H9 (cell line): ENCODE measurements at regions not wholly inside any gene's neighbourhood (a gene's known extent, or its start where the extent isn't known, plus 50 kb on each side); places are given as distances from the start of the nearest gene placed in this dataset.

Source experiments
- DNase-seq: peaks from one replicate; pipeline ENCODE4 v3.0.0-alpha.2; 2017
- H2AFZ ChIP-seq: one replicate; pipeline ENCODE4 v1.6.1; 2013; ENCODE audit warnings: mild to moderate bottlenecking, low read length, control low read depth, moderate library complexity
- H2AK5ac ChIP-seq: 2 replicates; pipeline ENCODE4 v1.6.1; 2013; ENCODE audit warnings: low read length, control low read depth, mixed read lengths; ENCODE audit not compliant: insufficient read length
- H2BK120ac ChIP-seq: one replicate; pipeline ENCODE4 v1.6.1; 2013; ENCODE audit warnings: low read depth, mild to moderate bottlenecking, low read length, control low read depth, inconsistent platforms; ENCODE audit not compliant: poor library complexity, severe bottlenecking
- H2BK12ac ChIP-seq: 2 replicates; pipeline ENCODE4 v1.6.1; 2013; ENCODE audit warnings: low read length, control low read depth, mixed read lengths, low read depth; ENCODE audit not compliant: insufficient read length
- H2BK15ac ChIP-seq: 2 replicates; pipeline ENCODE4 v1.6.1; 2013; ENCODE audit warnings: low read depth, low read length, control low read depth
- H2BK20ac ChIP-seq: one replicate; pipeline ENCODE4 v1.6.1; 2013; ENCODE audit warnings: low read depth, mild to moderate bottlenecking, low read length, control low read depth, inconsistent platforms; ENCODE audit not compliant: poor library complexity, severe bottlenecking
- H2BK5ac ChIP-seq: 2 replicates; pipeline ENCODE4 v1.6.1; 2013; ENCODE audit warnings: low read length, control low read depth, mixed read lengths; ENCODE audit not compliant: insufficient read length
- H3K14ac ChIP-seq: 2 replicates; pipeline ENCODE4 v1.6.1; 2013; ENCODE audit warnings: low read length, control low read depth; ENCODE audit not compliant: insufficient read depth
- H3K18ac ChIP-seq: 2 replicates; pipeline ENCODE4 v1.6.1; 2013; ENCODE audit warnings: low read depth, mild to moderate bottlenecking, mixed read lengths, low read length, control low read depth; ENCODE audit not compliant: insufficient read length
- H3K23ac ChIP-seq: 2 replicates; pipeline ENCODE4 v1.6.1; 2013; ENCODE audit warnings: low read length, control low read depth, mixed read lengths, low read depth; ENCODE audit not compliant: insufficient read length
- H3K23me2 ChIP-seq: 2 replicates; pipeline ENCODE4 v1.6.1; 2013; ENCODE audit warnings: low read depth, mild to moderate bottlenecking, mixed read lengths, low read length, control low read depth; ENCODE audit not compliant: insufficient read length, poor library complexity, severe bottlenecking
- H3K27ac ChIP-seq: 2 replicates; pipeline ENCODE4 v1.5.1; 2013; ENCODE audit warnings: low read length, control low read depth, mixed read lengths, low read depth; ENCODE audit not compliant: insufficient read length
- H3K27me3 ChIP-seq: 2 replicates; pipeline ENCODE4 v1.6.1; 2013; ENCODE audit warnings: low read length, control low read depth, inconsistent platforms; ENCODE audit not compliant: insufficient read depth
- H3K4ac ChIP-seq: 2 replicates; pipeline ENCODE4 v1.6.1; 2013; ENCODE audit warnings: low read depth, mild to moderate bottlenecking, control low read depth, inconsistent platforms, low read length, moderate library complexity
- H3K4me1 ChIP-seq: 2 replicates; pipeline ENCODE4 v1.6.1; 2013; ENCODE audit warnings: low read length, control low read depth, inconsistent platforms; ENCODE audit not compliant: insufficient read depth
- H3K4me2 ChIP-seq: 2 replicates; pipeline ENCODE4 v1.6.1; 2013; ENCODE audit warnings: low read length, control low read depth, mixed read lengths; ENCODE audit not compliant: insufficient read length, insufficient read depth
- H3K56ac ChIP-seq: 2 replicates; pipeline ENCODE4 v1.6.1; 2013; ENCODE audit warnings: low read depth, mild to moderate bottlenecking, mixed read lengths, low read length, control low read depth; ENCODE audit not compliant: insufficient read length
- H3K79me1 ChIP-seq: 2 replicates; pipeline ENCODE4 v1.6.1; 2013; ENCODE audit warnings: low read depth, mild to moderate bottlenecking, moderate library complexity, low read length, control low read depth, inconsistent platforms; ENCODE audit not compliant: insufficient read depth, poor library complexity, severe bottlenecking
- H3K79me2 ChIP-seq: 2 replicates; pipeline ENCODE4 v1.6.1; 2013; ENCODE audit warnings: low read length, control low read depth, inconsistent platforms; ENCODE audit not compliant: insufficient read depth
- H3K9ac ChIP-seq: 2 replicates; pipeline ENCODE4 v1.6.1; 2013; ENCODE audit warnings: low read length, control low read depth, mixed read lengths; ENCODE audit not compliant: insufficient read length; ENCODE audit errors: extremely low read depth
- H3K9me3 ChIP-seq: one replicate; pipeline ENCODE4 v1.6.1; 2013; ENCODE audit warnings: low read depth, low read length, inconsistent platforms; ENCODE audit not compliant: control insufficient read depth
- H3T11ph ChIP-seq: one replicate; pipeline ENCODE4 v1.6.1; 2013; ENCODE audit warnings: mild to moderate bottlenecking, low read length, control low read depth, inconsistent platforms
- H4K20me1 ChIP-seq: one replicate; pipeline ENCODE4 v1.6.1; 2013; ENCODE audit not compliant: control insufficient read depth, insufficient read length, insufficient read depth
- H4K5ac ChIP-seq: 2 replicates; pipeline ENCODE4 v1.6.1; 2013; ENCODE audit warnings: low read depth, mild to moderate bottlenecking, mixed read lengths, low read length, control low read depth; ENCODE audit not compliant: insufficient read length
- H4K8ac ChIP-seq: replicated peaks from 2 replicates; pipeline ENCODE4 v1.6.1; 2013; ENCODE audit warnings: low read length, control low read depth, mixed read lengths, low read depth; ENCODE audit not compliant: insufficient read length
- H4K91ac ChIP-seq: 2 replicates; pipeline ENCODE4 v1.6.1; 2013; ENCODE audit warnings: low read depth, mild to moderate bottlenecking, moderate library complexity, mixed read lengths, low read length, control low read depth; ENCODE audit not compliant: insufficient read length
- H3K27ac Mint-ChIP-seq, 3 experiments: 2 replicates in 2 of 3; 3 replicates in 1 of 3; pipeline ENCODE4 v1.8.0; 2020 to 2021; ENCODE audit warnings: mixed read lengths in 3 of 3, mild to moderate bottlenecking in 1 of 3, moderate library complexity in 1 of 3
- H3K27me3 Mint-ChIP-seq: 2 replicates; pipeline ENCODE4 v1.8.0; 2021; ENCODE audit warnings: low read depth, mild to moderate bottlenecking, moderate library complexity, mixed read lengths
- H3K36me3 Mint-ChIP-seq, 3 experiments: 2 replicates in 2 of 3; 3 replicates in 1 of 3; pipeline ENCODE4 v1.8.0; 2020 to 2021; ENCODE audit warnings: low read depth in 3 of 3, mixed read lengths in 3 of 3; ENCODE audit not compliant: insufficient read depth in 1 of 3
- H3K4me1 Mint-ChIP-seq, 2 experiments: 2 replicates each; pipeline ENCODE4 v1.8.0; 2020; ENCODE audit warnings: mixed read lengths in 2 of 2
- H3K4me3 Mint-ChIP-seq, 2 experiments: 2 replicates in 1 of 2; 3 replicates in 1 of 2; pipeline ENCODE4 v1.8.0; 2020 to 2021; ENCODE audit warnings: mild to moderate bottlenecking in 2 of 2, mixed read lengths in 2 of 2, moderate library complexity in 1 of 2
- H3K9me3 Mint-ChIP-seq, 2 experiments: 2 replicates in 1 of 2; 3 replicates in 1 of 2; pipeline ENCODE4 v1.8.0; 2020; ENCODE audit warnings: mild to moderate bottlenecking in 2 of 2, mixed read lengths in 2 of 2, moderate library complexity in 1 of 2
- TF ChIP-seq, protein P1 (sequence below): fragments of 200-600 bp; sonication (generic); conservative IDR thresholded peaks from 3 replicates; pipeline ENCODE4 v1.8.0; 2021; ENCODE audit warnings: antibody characterized with exemption, mild to moderate bottlenecking

DNA sequence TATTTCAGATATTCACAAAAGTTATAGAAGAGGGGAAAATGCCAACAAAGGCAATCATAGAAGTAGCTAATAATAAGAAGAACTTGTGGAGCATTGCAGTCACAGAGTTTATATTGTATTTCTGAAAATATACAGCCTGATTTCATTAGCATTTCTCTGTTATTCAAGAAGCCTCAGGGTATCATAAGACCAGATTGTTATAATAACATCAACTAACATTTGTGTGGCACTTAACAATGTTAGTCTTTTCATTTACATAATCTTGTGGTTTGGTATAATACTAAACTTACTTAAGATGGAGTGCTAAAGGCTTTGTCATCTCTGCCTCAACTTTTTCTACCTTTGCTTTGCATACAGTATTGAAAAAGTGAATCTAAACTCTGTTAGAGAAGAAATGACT is 61.6 kb upstream of the TACR1 start:
- Mint-ChIP-seq H3K4me1 (no peaks in the 10 kb centered on the region), H3K36me3 (peaks cover 3 to 20% (median 10%) of the 10 kb centered on the region in 3 experiments; a peak in 4 of 7 replicates), H3K4me3 (no peak overlapping the region), H3K27ac (no peak overlapping the region), H3K27me3 (no peaks in the 10 kb centered on the region; the same call in 1 of the 2 replicates), H3K9me3 (peaks cover 18 to 26% of the 10 kb centered on the region in 2 experiments)
- no peak overlapping the region for H3K18ac ChIP-seq
- H2BK5ac ChIP-seq = no peak overlapping the region
- no peaks in the 10 kb centered on the region for H4K20me1 ChIP-seq
- H3K4me1 ChIP-seq = no peaks in the 10 kb centered on the region
- H3K23me2 ChIP-seq = no peaks in the 10 kb centered on the region
- H3K14ac ChIP-seq = no peak overlapping the region
- no peak overlapping the region for H3K23ac ChIP-seq
- H3K9ac ChIP-seq = no peak overlapping the region
- H3K27me3 ChIP-seq = no peaks in the 10 kb centered on the region
- no peak overlapping the region for H3T11ph ChIP-seq
- H4K8ac ChIP-seq = no peak overlapping the region
- H4K91ac ChIP-seq = no peak overlapping the region
- H2BK120ac ChIP-seq = no peak overlapping the region
- H3K56ac ChIP-seq = no peak overlapping the region
- H2BK20ac ChIP-seq = no peak overlapping the region
- H3K79me1 ChIP-seq = no peaks in the 10 kb centered on the region
- TF ChIP-seq, protein P1, sequence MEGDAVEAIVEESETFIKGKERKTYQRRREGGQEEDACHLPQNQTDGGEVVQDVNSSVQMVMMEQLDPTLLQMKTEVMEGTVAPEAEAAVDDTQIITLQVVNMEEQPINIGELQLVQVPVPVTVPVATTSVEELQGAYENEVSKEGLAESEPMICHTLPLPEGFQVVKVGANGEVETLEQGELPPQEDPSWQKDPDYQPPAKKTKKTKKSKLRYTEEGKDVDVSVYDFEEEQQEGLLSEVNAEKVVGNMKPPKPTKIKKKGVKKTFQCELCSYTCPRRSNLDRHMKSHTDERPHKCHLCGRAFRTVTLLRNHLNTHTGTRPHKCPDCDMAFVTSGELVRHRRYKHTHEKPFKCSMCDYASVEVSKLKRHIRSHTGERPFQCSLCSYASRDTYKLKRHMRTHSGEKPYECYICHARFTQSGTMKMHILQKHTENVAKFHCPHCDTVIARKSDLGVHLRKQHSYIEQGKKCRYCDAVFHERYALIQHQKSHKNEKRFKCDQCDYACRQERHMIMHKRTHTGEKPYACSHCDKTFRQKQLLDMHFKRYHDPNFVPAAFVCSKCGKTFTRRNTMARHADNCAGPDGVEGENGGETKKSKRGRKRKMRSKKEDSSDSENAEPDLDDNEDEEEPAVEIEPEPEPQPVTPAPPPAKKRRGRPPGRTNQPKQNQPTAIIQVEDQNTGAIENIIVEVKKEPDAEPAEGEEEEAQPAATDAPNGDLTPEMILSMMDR = no peak
- H2AFZ ChIP-seq = no peak overlapping the region
- peaks cover 5% of the 10 kb centered on the region for H3K9me3 ChIP-seq
- no peak overlapping the region for H3K27ac ChIP-seq
- H2BK12ac ChIP-seq = no peak overlapping the region
- H2AK5ac ChIP-seq = no peak overlapping the region
- H3K4ac ChIP-seq = no peak overlapping the region
- H4K5ac ChIP-seq = no peak overlapping the region
- no peak overlapping the region for H2BK15ac ChIP-seq
- DNase-seq = no peak
- no peaks in the 10 kb centered on the region for H3K79me2 ChIP-seq
- H3K4me2 ChIP-seq = no peak overlapping the region
